GM21447 (cell line): ENCODE measurements at regions not wholly inside any gene's neighbourhood (a gene's known extent, or its start where the extent isn't known, plus 50 kb on each side); places are given as distances from the start of the nearest gene placed in this dataset.

Experiments
- ATAC-seq: cut with Tn5 transposase; IDR thresholded peaks from one replicate; pipeline ENCODE4 v1.9.1; 2021; ENCODE audit not compliant: unreplicated experiment

- ATAC-seq, result no peak
Observed at GRCh38 chr7:20267482-20267881, 50.3 kb upstream of the MACC1 start.

GRCh38 chr7:20268824-20269223 is 51.6 kb upstream of the MACC1 start:
- ATAC-seq, result no peak

DNA sequence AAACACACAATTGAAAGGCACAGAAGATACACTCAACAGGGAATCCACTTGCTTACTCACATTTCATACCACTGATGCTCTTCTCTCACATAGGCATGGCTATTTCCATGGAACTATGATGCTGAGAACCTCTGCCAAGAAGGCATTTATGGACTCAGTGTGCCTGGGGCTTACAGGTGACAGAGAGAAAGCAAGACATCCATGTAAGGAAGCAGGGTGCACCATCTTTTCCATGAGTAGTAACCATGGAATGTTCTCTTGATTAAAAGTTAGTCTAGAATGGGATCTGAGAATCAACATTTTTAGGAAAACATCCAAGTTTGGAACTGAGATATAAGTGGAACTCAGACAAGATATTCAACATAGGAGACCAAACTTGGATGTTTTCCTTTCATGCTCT is 52.5 kb upstream of the MACC1 start:
- ATAC-seq, result no peak

DNA sequence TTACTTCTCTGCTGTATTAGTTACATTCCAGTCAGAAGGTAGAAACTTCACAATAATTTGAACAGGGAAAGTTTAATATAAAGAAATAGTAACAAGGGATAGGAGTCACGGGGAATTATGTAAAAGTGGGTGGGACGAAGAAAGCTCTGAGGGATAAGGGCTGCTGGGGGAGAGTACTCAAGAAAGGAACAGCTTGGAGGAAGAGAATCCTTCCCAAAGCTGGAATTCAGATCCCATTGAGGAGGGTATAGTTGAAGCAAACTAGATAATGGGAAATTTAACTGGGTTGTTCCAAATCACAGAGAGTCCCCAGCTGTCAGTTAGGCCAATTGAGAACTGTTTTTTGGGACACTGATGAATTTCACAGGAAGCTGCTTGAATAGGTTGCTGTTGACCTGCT is 53.2 kb upstream of the MACC1 start:
- no peak for ATAC-seq

DNA sequence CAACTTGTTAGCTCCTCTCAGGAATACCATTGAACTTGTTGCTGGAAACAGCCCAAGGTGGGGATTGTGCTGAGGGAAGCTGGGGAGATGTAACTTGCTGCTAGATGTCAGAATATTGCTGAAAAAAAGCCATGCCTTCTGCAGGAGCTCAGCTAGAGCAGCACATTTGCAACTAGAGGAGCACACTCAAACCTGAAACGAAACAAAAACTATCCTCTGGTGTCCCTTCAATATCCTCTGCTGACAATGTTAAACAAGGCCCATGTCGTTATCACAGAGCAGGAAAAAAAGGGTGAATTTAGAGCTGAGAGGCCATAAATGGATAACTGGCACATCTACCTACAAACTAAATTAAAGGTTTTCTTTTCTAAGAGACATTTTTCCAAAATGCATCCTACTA is 53.7 kb upstream of the MACC1 start:
- ATAC-seq, result peak; percentile 81

DNA sequence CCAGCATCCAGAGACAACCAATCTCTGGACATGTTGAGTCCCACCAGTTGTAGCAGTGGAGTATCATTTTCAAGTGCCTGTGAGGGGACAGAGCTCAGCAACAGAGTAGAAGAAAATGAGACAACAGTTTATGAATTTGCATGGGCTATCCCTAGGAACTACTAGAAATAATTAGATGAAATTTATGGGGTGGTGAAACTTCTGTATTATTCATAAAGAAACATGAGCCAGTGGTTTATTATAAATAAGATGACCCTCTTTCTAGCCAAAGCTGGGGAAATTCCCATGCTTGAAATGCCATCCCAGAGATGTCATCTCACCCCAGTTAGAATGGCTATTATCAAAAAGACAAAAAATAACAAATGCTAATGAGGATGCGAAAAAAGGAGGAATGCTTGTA is 55.1 kb upstream of the ITGB8 start:
- ATAC-seq, result no peak

DNA sequence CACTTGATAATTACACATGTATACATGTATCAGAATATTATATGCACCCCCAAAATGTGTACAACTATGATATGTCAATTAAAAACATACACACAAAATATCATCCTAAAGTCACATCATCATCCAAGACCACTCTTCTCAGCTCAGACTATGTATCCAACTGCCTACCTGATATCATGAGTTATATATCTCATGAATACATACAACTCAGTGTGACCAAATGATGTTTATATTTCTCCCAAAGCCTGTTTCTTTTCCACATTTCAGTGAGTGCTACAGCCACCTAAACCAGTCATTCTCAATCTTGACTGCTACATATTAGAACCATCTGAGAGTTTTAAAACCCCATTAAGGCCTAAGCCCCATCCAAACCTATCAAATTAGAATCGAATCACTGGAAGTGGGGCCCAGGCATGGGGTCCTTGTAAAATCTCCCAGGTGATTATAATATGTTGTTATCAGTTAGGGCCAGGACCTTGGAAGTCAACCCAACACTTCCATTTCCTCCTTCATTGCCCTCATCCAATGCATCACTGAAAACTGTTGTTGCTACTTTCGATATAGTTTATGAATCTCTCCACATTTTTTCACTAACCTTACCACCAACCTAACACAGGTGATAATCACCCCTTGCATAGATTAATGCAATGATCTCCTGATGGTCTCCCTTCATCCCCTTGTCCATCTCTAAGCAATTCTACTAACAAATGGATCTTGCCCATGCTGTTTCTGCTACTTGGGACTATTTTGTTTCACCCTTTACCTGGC is 53.8 kb upstream of the ITGB8 start:
- ATAC-seq, result no peak

DNA sequence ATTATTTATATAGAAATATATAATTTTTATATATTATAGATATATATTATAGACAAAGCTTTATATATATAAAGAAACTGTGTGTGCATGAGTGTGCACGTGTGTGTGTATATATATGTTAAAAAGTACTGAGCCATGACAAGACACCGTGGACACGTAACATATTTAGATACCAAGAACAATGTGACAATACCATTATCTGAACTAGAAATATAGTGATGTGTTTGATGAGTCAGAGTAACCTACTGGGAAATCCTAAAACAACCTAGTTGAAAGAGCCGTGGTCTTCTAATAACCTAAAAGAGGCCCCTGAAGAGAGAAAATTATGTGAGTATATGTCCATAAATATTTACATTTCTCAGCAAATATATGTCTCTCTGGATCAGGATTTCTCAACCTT is 50.7 kb upstream of the ITGB8 start:
- no peak for ATAC-seq

DNA sequence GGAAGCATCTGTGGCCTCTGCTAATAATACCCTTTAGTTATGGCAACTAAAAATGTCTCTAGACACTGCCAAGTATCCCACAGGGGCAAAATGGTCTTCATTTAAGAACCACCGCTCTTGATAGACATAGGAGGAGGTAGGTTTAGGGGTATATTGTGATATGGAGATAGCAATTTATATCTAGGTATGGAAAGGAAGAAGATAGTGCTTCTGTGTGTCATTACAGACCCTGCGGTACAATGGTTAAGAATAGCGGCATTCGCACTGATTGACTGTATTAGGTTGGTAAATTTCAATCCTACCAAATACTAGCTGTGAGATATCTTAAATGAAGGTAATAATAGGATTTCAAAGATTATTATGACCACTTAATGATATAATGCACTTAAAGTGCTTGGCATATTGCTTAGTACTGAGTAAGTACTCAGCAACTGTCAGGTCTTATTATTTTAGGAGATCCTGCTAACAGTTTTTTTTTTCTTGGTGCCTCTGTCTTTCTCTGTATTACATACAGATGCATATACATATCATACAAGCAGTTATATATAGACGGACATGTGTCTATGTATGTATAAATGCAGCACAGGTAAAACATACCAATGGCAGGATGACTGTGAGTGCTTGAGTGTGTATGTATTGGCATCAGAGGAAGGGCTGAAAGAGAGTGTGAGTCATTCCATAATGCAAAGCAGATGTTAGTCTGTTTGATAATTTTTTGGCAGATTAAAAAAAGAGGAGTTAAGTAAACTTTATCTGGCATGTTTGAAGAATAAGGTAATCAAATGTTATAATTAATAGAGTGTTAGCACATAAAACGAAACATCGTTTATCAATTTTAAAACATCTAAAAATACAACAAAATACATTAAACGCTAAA is 50.0 kb upstream of the ITGB8 start:
- no peak for ATAC-seq
